Posterior cingulate gyrus (tissue), 11 donors: ENCODE measurements at regions not wholly inside any gene's neighbourhood (a gene's known extent, or its start where the extent isn't known, plus 50 kb on each side); places are given as distances from the start of the nearest gene placed in this dataset.
A peak's percentile ranks its signal among the peaks of the same experiment; 100 is the strongest.

ENCODE experiments used
- DNase-seq, 10 donors: peaks; one replicate each; pipeline versions ENCODE4 v3.0.0 to v3.0.0-alpha.2; 2020 to 2021; ENCODE audit warnings: mixed read lengths in 3 of 10
- intact Hi-C: fragments of 100-400 bp; cut with DNase I; formaldehyde crosslinking; loops from one replicate; pipeline ENCODE4 v1.15.1; 2023

DNA sequence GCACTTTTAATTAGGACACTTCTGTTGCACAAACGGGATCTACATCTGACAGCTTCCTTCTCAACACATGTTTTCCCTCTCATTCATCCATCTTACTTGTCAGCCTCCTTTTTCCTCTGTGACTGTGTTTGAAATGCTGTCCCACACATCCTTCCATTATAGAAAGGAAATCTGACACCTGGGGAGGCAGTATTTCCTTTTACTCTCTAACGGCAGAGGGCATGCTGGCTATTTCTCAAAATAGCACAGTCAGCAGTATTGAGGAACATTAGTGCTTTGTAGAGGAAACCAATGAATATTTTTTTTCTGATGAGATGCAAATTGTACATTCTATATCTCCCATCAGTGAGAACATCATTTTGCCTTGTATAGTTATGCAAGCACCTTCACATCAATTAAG is 668.7 kb downstream of the SLC4A3 start:
- no peak for DNase-seq
- intact Hi-C loops = no loop called here

GRCh38 chr2:220297093-220297492 is 669.7 kb downstream of the SLC4A3 start:
- intact Hi-C loops = no loop called here
- no peak for DNase-seq

GRCh38 chr2:220300806-220301205 is 673.4 kb downstream of the SLC4A3 start:
- intact Hi-C loops = no loop called here

DNA sequence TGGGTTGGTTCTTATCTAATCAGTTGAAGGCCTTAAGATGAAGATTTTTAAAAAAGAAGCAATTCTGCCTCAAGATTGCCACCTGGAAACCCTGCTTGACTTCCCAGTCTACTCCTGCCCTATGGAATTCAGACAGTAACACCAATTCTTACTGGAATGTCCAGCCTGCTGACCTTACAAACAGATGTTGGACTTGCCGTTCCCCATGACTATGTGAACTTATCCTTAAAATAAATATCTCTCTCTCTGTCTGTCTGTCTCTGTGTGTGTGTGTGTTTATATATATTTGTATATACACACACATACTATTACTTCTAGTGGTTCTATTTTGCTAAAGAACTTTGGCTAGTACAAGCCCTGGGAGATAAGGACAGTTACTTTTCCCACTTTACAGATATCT is 675.3 kb downstream of the SLC4A3 start:
- intact Hi-C loops = no loop called here
- DNase-seq = no peak

More at GRCh38 chr2:220300806-220301205, 673.4 kb downstream of the SLC4A3 start:
- no peak for DNase-seq

GRCh38 chr2:220309215-220309614 is 681.8 kb downstream of the SLC4A3 start:
- DNase-seq = no peak
- intact Hi-C loops = no loop called here

DNA sequence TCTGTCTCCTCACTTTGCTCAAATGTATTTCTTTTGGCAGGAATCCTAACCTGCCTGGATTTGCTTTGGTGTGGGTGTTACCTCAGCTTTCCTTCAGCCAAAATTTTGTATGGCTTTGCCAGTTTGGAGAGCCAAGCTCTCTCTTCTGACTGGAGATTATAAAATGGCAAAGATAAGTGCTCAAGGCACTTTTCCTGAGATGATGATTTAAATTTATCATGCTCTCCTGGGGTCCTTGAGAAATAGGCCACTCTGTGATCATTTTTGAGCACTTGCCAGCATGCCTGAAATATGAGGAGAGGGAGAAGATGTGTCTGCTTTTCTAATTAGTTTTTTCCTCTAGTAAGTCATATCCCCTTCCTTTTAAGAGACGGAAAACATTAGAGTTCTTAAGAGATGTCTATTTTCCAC is 683.0 kb downstream of the SLC4A3 start:
- intact Hi-C loops = no loop called here
- DNase-seq = no peak

- intact Hi-C loops = no loop called here
These were observed 687.8 kb downstream of the SLC4A3 start for GRCh38 chr2:220315098-220315823.

GRCh38 chr2:220318037-220318436 is 690.6 kb downstream of the SLC4A3 start:
- intact Hi-C loops = no loop called here
- no peak for DNase-seq

More at GRCh38 chr2:220315098-220315823, 687.8 kb downstream of the SLC4A3 start:
- DNase-seq = no peak

DNA sequence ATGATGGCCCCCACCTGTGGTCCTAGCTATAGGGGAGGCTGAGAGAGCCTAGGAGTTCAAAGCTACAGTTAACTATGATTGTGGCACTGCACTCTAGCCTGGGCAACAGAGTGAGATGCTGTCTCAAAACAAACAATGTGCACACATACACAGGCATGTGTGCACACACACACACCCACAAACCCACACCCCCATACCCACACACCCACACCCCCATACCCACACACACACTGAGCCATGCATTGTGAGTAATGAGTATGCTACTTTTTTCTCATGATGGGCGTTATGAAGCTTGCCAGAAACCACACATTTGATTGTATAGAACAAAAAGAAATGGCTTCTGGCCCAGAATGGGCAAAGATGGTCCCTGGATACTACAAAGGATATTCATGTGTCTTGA is 691.1 kb downstream of the SLC4A3 start:
- intact Hi-C loops = no loop called here
- no peak for DNase-seq

GRCh38 chr2:220320326-220320725 is 692.9 kb downstream of the SLC4A3 start:
- intact Hi-C loops = no loop called here
- no peak for DNase-seq

- intact Hi-C loops = no loop called here
These were observed 705.5 kb downstream of the SLC4A3 start for GRCh38 chr2:220332886-220333285.

DNA sequence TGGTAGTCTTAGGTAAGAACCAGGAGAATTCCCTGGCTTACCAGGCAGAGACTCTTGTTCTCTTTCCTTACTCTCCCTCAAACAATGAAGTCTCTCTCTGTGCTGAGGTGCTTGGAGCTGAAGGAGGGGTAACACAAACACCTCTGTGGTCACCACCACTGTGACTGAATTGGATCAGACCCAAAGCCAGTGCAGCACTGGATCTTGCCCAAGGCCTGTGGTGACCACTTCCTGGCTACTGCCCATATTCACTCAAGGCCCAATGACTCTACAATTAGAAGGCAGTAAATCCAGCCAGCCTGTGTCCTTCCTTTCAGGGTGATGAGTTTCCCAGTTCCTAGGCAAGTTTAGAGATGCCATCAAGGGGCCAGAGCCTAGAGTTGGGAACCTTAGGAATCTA is 706.8 kb downstream of the SLC4A3 start:
- intact Hi-C loops = no loop called here
- no peak for DNase-seq

More at GRCh38 chr2:220332886-220333285, 705.5 kb downstream of the SLC4A3 start:
- no peak for DNase-seq

GRCh38 chr2:220334871-220335590 is 707.6 kb downstream of the SLC4A3 start:
- no peak for DNase-seq
- intact Hi-C loops = no loop called here

DNA sequence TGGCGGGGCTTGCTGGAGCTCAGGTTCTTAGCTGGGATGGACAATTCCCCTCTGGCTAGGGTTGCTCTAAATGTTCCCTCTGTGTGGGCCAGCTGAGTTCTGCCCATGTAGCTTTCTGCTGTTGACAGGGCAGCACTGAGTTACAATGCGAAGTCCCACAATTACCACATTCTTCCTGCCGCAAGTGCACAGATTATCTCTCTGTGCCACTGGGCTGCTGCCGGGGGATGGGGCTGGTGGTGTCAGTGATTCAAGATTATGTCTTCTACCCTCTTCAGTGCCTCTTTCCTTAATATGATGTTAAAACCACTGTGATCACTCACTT is 708.1 kb downstream of the SLC4A3 start:
- intact Hi-C loops = no loop called here
- DNase-seq = peak in 2 of 10 donors; percentile 28 to 64

DNA sequence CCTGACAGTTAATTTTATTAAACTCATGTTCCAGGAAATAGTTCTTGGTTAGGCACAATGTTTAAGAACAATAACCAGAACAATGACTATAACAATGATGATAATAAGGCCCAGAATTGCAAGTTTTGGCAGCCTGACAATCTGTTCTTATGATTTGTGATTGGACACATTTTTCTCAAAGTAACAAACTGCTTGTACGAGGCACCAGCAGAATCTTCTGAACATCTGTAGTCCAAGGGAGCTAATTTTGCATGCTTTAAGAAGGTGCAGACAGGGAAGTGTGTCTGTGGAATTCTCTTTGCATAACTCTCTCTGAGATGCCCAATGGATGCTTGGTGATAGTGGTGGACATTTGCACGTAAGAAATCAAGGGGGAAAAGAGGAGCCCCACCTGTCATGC is 709.3 kb downstream of the SLC4A3 start:
- intact Hi-C loops = no loop called here
- DNase-seq = no peak

DNA sequence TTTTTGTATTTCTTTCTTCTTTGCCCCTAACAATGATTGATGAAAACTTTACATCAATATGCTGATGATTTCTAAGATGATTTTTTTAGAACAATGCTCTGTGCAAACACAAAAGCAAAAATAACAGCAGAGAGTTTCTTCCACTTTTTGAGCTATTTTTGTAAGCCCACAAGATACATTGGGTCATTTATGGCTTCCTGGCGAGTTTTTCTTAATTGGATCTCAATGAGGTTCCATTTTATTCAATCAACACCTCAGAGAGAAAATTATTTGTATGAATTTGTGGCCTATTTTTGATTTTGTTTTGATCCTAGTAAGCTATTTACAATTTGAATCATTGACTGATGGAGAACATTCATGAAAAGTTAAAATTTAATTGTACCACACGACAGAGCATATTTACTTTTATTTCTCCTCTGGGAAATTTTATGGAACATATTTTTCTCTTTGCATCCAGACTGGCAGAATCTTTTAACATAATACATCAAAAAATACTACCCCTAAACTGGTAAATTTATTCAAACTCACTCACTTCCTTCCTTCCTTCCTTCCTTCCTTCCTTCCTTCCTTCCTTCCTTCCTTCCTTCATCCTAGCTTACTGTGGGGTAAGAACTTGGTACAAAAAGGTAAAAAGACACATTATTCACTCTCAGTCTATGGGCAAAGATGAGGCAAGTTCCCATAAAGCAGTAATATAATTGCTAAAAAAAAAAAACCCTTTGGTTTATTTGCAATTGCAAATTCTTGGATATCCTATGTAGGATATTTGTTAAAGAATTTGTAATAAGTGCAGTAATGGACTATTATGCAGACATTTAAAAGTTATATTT is 710.4 kb downstream of the SLC4A3 start:
- intact Hi-C loops = no loop called here
- DNase-seq = no peak

DNA sequence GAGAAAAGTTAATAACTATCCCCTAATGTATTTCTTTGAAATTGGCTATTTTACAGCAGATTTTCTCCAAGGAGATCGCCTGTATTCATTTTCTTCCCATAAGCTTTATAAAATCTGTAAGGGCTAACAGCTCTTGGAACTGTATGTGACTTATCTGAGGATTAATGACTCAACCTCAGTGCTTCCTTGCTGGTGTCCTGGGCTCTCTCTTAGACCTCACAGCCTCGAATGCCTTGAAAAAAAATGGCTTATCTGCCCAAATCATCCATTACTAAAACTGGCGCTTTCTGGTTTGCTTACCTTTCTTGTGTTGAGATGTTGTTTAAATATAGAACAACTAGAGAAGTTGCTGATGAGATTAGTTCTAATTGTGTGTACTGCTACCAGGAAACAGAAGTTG is 713.6 kb downstream of the SLC4A3 start:
- intact Hi-C loops = no loop called here
- DNase-seq = no peak

DNA sequence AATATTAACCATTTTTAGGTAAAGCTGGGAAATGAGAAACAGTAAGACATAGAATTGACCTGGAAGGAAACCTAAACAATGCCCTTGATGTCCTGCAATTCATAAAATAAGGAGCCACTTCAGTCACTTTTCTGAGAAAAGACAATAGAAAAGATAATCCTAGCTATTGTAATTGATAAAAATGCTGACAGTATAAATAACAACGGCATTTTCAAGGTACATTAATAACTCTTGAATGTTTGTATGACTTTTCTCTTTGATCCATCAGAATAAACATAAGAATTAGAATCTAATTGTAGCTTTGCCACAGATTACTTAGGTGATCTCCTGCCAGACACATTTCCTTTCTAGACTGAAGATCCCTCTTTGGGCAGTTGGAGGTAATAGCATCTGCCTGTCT is 719.5 kb downstream of the SLC4A3 start:
- no peak for DNase-seq
- intact Hi-C loops = no loop called here

- intact Hi-C loops = no loop called here
- no peak for DNase-seq
These were observed 720.2 kb downstream of the SLC4A3 start for GRCh38 chr2:220347626-220348025.

GRCh38 chr2:220348206-220348605 is 720.8 kb downstream of the SLC4A3 start:
- intact Hi-C loops = no loop called here
- DNase-seq = no peak

DNA sequence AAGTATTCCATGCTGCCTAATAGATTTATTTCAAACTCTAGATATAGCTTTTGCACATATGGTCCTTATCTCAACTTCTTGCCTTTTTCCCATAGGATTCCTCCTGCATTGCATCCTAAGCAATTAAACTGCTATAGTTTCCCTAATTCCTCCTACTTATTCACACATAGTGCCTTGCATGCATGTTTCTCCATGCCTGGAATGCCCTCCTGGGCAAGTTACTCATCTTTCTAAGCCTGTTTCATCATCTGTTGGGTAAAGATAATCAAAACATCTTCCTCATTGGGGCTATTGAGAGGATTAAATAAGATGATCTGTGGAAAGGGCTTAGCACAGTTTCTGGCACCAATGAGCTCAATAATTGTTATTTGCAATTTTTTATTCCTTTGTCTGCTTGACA is 726.5 kb downstream of the SLC4A3 start:
- intact Hi-C loops = no loop called here
- no peak for DNase-seq
